ENCODE measurements at regions not wholly inside any gene's neighbourhood (a gene's known extent, or its start where the extent isn't known, plus 50 kb on each side); places are given as distances from the start of the nearest gene placed in this dataset.

DNA sequence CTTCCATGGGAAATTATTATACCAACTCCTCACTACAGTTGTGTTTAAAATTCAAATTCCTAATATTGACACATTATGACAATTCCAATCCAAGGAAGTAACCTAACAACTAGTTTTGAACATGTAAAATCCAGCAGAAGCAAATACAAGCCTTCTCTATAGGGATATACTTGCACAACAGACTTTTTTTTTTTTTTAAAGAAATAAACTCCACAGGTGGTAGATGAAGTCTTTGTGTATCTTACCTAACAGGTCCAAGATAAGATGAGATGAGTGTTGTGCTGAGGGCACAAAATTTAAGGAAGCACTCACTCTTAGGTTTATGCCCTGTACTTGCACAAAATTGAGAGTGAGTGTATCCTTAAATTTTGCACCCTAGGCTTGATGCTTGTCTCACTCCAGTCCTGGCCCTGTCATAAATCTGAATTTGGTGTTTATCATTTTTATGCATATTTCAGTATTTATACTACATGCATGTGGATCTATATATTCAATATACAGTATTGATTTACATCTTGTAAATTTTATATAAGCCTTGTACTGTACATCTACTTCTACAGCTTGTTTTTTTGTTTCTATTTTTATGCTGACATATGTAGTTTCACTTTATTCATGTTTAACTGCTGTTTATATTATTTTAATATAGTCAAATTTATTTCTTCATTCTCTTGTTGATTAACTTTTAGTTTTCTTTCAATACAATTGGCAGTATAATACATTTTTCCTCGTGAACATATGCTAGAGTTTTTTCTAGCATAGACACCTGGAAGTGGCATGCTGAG is 60.6 kb upstream of the RGL1 start:
- TF ChIP-seq, protein P1, sequence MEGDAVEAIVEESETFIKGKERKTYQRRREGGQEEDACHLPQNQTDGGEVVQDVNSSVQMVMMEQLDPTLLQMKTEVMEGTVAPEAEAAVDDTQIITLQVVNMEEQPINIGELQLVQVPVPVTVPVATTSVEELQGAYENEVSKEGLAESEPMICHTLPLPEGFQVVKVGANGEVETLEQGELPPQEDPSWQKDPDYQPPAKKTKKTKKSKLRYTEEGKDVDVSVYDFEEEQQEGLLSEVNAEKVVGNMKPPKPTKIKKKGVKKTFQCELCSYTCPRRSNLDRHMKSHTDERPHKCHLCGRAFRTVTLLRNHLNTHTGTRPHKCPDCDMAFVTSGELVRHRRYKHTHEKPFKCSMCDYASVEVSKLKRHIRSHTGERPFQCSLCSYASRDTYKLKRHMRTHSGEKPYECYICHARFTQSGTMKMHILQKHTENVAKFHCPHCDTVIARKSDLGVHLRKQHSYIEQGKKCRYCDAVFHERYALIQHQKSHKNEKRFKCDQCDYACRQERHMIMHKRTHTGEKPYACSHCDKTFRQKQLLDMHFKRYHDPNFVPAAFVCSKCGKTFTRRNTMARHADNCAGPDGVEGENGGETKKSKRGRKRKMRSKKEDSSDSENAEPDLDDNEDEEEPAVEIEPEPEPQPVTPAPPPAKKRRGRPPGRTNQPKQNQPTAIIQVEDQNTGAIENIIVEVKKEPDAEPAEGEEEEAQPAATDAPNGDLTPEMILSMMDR (IDR thresholded peaks at IDR 0.05): no peak
- TF ChIP-seq POLR2A (IDR thresholded peaks at IDR 0.05): no peak
